ENCODE measurements at regions not wholly inside any gene's neighbourhood (a gene's known extent, or its start where the extent isn't known, plus 50 kb on each side); places are given as distances from the start of the nearest gene placed in this dataset.

- DNase-seq (ENCODE audit: low read depth, low spot score) (no peak), ATAC-seq (no peak)
- TF ChIP-seq SIN3A (IDR thresholded peaks at IDR 0.05; ENCODE audit: borderline replicate concordance, insufficient read depth, low read depth, low read length) (no peak), REST (IDR thresholded peaks at IDR 0.05; ENCODE audit: insufficient read depth in 1 of 2, low read depth in 2 of 2, low read length in 1 of 2) (no peak), TCF7L2 (IDR thresholded peaks at IDR 0.05; ENCODE audit: low read depth, low read length) (no peak), POLR2AphosphoS5 (IDR thresholded peaks at IDR 0.05; ENCODE audit: low read depth, low read length) (no peak), CTCF (IDR thresholded peaks at IDR 0.05) (no peak)
- ChIA-PET POLR2A (no interaction called here), CTCF (no interaction called here)
- no peaks in the 10 kb centered on the region for H3K36me3 ChIP-seq (ENCODE audit: control insufficient read depth, insufficient read depth, low read length)
- H3K27ac ChIP-seq (ENCODE audit: low read length): no peak overlapping the region
- no peak overlapping the region for H3K4me3 ChIP-seq (ENCODE audit: low read depth in 2 of 2, low read length in 2 of 2)
- intact Hi-C loops (cut with micrococcal nuclease; ENCODE audit: unreplicated experiment): no loop called here
- no peaks in the 10 kb centered on the region for H3K4me1 ChIP-seq (ENCODE audit: control insufficient read depth, insufficient read depth, low read length)
- no peaks in the 10 kb centered on the region for H3K27me3 ChIP-seq (ENCODE audit: control insufficient read depth, insufficient read depth, low read length)
- no TSS peak for BruUV-seq (replicated peaks)
- in situ Hi-C loops (cut with HindIII; ENCODE audit: low pct_unique_long_range_greater_than_20kb, low sequenced_read_pairs): no loop called here
- H3K9me3 ChIP-seq (ENCODE audit: control insufficient read depth, insufficient read depth, low read depth, low read length): no peaks in the 10 kb centered on the region
Measured at GRCh38 chr4:162535121-162535520, 371.3 kb upstream of the FSTL5 start.

GRCh38 chr4:162523171-162523570 is 359.4 kb upstream of the FSTL5 start:
- no peak overlapping the region for H3K27ac ChIP-seq (ENCODE audit: low read length)
- in situ Hi-C loops (cut with HindIII; ENCODE audit: low pct_unique_long_range_greater_than_20kb, low sequenced_read_pairs): no loop called here
- BruUV-seq (replicated peaks): no TSS peak
- intact Hi-C loops (cut with micrococcal nuclease; ENCODE audit: unreplicated experiment): no loop called here
- H3K36me3 ChIP-seq (ENCODE audit: control insufficient read depth, insufficient read depth, low read length): no peaks in the 10 kb centered on the region
- DNase-seq (ENCODE audit: low read depth, low spot score): no peak
- no peaks in the 10 kb centered on the region for H3K9me3 ChIP-seq (ENCODE audit: control insufficient read depth, insufficient read depth, low read depth, low read length)
- TF ChIP-seq REST (IDR thresholded peaks at IDR 0.05; ENCODE audit: insufficient read depth in 1 of 2, low read depth in 2 of 2, low read length in 1 of 2): no peak
- no peak for TF ChIP-seq SIN3A (IDR thresholded peaks at IDR 0.05; ENCODE audit: borderline replicate concordance, insufficient read depth, low read depth, low read length)
- no peak for TF ChIP-seq CTCF (IDR thresholded peaks at IDR 0.05)
- TF ChIP-seq TCF7L2 (IDR thresholded peaks at IDR 0.05; ENCODE audit: low read depth, low read length): no peak
- TF ChIP-seq POLR2AphosphoS5 (IDR thresholded peaks at IDR 0.05; ENCODE audit: low read depth, low read length): no peak
- H3K27me3 ChIP-seq (ENCODE audit: control insufficient read depth, insufficient read depth, low read length): no peaks in the 10 kb centered on the region
- CTCF ChIA-PET: no interaction called here
- no peak overlapping the region for H3K4me3 ChIP-seq (ENCODE audit: low read depth in 2 of 2, low read length in 2 of 2)
- POLR2A ChIA-PET: no interaction called here
- no peak for ATAC-seq
- no peaks in the 10 kb centered on the region for H3K4me1 ChIP-seq (ENCODE audit: control insufficient read depth, insufficient read depth, low read length)

Measured in Panc1 (cell line).